NCI-H2227 (cell line): ENCODE measurements at regions not wholly inside any gene's neighbourhood (a gene's known extent, or its start where the extent isn't known, plus 50 kb on each side); places are given as distances from the start of the nearest gene placed in this dataset.

ENCODE experiments used
- DNase-seq: peaks from one replicate; lab custom pipeline; 2025; ENCODE audit not compliant: unreplicated experiment; lab: John Stamatoyannopoulos, UW

DNA sequence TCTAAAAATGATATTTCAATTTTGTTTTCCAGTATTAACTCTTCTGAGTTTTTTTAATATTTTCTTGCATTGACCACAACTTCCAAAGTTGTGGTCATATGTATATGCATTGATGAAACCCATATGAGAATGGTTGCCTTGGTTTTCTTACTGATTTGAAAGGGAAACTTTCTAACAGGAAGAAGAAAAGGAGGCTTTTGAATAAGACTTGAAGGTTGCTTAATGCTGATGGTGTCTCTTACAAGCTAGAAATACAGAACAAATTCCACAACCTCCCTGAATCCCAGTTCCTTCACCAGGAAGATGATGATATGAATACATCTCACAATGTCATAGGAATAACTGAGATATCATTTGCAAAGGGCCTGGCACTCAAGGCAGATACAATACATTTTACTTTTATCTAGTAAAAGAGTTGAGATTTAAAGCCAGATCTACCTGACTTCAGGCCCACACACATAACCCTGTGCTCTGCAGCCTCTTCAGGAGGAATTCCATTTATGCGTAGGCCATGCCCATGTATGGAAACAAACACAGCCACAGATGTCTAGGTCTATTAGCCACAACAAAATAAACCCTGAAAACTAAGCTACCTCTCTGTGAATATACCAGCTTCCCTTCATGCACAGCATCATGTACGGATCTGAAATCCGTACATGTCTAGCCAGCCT is 165.4 kb upstream of the PLEKHG7 start:
- DNase-seq: no peak

- DNase-seq: no peak
These were observed 166.8 kb upstream of the PLEKHG7 start for GRCh38 chr12:92535961-92536360.

DNA sequence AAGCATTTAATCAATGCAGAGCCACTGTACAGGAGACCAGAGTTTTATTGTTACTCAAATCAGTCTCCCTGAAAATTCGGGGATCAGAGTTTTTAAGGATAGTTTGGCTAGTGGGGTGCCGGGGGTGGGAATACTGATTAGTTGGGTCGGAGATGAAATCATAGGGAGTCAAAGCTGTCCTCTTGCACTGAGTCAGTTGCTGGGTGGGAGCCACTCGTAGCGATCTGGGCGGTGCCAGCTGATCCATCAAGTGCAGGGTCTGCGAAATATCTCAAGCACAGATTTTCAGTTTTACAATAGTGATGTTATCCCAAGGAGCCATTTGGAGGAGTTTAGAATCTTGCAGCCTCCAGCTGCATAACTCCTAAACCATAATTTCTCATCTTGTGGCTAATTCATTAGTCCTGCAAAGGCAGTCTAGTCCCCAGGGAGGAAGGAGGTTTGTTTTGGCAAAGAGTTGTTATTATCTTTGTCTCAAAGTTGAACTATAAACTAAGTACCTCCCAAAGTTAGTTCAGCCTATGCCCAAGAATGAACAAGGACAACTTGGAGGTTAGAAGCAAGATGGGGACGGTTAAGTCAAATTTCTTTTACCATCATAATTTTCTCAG is 169.4 kb upstream of the PLEKHG7 start:
- DNase-seq: no peak

DNA sequence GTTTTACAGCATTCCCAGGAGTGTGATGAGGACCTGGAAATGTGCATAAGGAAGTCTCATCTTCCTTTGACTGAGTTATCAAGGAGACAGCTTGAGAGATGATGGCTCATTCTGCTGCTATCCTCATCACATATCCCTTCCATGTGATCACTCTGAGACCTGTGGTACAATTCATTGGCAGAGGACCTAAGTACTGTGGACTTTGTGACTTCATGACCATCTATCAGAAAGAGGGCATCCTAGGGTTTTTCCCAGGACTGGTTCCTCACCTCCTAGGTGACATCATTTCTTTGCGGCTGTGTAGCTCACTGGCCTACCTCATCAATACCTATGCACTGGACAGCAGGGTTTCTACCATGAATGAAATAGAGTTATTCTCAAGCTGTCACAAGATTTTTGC is 172.1 kb upstream of the PLEKHG7 start:
- no peak for DNase-seq

- DNase-seq: no peak
These were observed 172.8 kb upstream of the PLEKHG7 start for GRCh38 chr12:92529944-92530343.

DNA sequence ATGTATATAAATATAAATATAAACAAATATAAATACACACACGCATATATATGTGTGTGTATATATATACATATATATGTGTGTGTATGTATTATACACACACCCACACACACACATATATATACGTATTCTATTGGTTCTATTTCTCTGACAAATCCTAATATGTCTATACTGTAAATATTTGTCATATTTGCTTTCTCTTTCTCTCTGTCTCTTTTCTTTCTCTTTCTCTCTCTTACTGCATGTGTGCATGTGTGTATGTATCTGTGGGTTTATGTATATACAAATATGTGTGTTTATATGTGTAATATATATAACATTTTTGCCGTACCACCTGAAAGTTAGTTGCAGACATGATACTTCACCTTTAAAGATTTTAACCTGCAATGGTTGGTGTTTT is 174.2 kb upstream of the PLEKHG7 start:
- DNase-seq: no peak

DNA sequence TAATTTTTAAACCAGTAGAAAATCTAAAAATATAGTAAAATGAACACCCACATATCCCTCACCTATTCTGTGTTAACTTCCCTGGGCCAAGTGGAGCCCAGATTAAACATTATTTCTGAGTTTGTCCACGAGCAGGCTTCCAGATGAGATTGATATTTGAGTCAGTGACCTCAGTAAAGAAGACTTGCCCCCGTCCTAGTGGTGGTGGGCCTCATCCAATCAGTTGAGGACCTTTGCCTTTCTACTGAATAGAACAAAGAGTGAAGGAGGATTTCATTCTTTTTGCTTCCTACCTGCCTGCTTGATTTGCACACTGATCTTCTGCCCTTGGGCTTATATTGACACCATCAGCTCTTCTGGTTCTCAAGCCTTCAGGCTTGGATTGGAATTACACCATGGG is 174.7 kb upstream of the PLEKHG7 start:
- DNase-seq: no peak

GRCh38 chr12:92524489-92524888 is 178.3 kb upstream of the PLEKHG7 start:
- no peak for DNase-seq

DNA sequence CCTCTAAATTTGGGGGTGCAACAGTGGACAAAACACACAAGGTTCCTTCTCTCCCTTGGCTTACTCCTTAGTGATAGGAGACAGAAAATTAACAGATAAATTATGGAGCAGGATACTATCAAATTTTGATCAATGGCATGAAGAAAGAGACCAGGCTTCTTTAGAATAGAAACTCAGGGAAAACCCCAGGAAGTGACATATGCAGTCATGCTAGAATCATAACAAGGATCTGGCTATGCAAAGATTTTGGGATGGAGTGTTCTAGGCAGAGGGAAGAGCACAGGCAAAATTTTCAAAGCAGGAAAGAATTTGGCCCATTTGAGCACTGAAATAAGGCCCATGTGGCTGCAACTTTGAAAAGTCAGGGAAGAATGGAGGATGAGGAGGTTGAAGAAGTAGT is 182.3 kb upstream of the PLEKHG7 start:
- no peak for DNase-seq

DNA sequence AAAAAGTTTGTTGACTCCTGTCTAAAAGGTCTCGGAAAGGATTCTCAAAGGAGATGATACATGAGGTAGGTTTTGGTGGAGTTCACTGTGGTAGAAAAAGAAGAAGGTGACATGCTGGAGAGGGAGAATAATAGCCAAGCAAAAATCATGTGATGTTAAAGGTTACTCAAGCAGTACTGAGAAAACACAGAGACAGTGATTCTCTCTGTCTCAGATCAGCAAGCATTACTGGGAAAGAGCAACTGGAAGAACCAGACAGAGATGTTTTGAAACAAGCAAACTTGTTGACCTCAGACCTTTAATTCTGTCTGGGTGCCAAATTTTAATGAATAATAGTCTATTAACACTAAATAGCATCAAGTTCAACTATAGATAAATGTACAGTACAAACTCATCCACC is 183.5 kb upstream of the PLEKHG7 start:
- no peak for DNase-seq

DNA sequence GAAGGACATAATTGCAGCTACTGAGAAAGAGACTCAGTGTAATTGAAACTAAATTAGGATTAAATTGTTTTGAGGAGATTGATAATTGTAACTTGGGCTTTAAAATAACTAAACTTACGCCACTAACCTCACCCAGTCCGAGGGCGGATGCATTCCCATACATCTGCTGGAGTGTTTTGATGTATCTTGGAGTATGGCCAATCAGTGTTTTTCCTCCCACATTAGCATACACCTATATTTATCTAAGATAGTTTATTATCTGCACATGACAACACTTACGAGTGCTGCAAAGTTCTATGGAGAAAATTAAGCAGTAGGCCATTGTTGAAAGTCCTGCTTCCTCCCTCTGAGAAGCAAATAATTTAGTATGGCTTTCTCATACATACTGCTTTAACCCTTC is 184.7 kb upstream of the PLEKHG7 start:
- no peak for DNase-seq

- no peak for DNase-seq
These were observed 186.6 kb upstream of the PLEKHG7 start for GRCh38 chr12:92516277-92516600.

DNA sequence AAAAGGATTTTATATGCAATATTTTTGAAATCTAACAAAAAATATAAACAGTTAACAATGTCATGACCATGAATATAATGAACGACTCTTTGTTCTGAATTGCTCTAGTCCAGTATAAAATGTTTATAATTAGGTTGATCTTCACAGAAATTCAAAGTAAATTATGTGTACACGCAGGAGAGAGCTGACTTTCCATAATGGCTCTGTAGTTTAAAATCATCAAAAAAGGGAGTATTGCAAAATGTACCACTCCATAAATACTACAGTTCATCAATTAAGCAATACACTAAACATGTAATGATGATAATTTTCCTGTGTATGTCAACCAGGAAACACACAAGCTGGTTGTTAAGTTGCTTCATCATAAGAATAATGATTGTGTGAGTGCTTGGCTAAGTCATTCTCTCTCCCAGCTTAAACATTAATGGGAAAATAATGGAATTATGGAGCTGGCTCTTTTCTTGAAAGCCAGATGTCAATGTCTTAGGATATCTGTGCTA is 189.5 kb upstream of the PLEKHG7 start:
- DNase-seq: no peak

DNA sequence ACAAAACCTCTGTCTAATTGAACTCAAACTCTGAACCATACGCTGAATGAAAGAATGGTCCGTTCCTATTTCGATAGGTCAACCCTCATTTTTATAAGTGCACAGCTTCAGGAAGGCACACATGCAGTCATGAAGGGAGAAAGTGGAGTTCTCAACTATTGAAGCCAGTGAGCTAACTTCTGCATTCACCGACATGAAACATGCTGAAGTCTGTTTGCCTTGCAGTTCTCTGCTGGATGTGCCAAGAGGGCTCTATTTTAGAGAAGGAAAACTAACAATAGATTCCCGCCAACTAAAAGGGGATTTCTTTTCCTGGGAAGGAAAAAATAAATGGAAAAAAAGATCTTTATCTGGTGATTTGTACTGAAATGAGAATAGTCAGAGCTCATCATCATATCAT is 191.0 kb upstream of the PLEKHG7 start:
- DNase-seq: no peak

- no peak for DNase-seq
These were observed 193.5 kb upstream of the PLEKHG7 start for GRCh38 chr12:92509156-92509738.

- no peak for DNase-seq
These were observed 195.9 kb upstream of the PLEKHG7 start for GRCh38 chr12:92506891-92507290.

GRCh38 chr12:92506460-92506859 is 196.3 kb upstream of the PLEKHG7 start:
- DNase-seq: peak; percentile 37

DNA sequence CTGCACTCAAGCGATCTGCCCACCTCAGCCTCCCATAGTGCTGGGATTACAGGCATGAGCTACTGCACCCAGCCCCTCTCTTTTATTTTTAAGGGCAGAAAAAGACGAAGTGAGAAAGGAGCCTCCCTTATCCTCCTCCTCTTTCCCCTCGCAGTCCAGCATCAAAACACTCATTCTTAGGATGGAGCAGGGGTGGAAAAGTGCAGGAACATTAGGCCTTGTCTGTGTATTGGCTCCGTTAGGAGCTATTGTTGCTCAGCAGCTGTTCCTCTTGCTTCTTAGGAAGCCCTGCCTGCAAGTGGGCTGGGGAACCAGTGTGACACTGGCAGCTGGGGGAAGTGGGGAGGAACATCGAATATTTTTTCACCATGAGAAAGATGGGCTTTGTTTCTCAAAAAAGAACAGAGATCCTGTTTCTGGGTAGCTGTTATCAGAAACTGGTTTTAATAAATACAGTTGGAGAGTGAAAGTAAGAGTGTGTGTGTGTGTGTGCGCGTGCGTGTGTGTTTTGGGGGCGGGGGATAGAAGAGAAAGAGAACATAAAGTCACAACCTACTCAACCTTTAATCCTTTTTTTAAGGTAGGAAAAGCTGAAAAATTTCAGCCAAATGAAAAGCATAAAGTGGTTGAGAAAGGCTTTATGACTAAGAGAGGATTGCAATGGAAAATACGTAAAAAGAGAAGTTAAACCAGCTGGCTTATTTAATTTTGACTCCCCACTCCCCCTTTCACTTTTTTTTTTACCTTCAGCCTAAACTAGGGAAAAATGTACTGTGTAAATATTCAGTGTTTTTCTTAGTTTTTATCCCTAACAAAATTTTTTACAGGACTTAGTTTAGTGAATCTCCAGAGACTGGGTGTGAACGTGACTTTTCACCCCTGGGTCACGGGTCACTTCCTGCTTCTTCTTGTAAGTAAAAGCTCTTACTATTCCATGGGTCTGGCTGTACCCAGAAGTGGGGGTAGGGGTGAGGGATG is 197.2 kb upstream of the PLEKHG7 start:
- peak; percentile 43 for DNase-seq

DNA sequence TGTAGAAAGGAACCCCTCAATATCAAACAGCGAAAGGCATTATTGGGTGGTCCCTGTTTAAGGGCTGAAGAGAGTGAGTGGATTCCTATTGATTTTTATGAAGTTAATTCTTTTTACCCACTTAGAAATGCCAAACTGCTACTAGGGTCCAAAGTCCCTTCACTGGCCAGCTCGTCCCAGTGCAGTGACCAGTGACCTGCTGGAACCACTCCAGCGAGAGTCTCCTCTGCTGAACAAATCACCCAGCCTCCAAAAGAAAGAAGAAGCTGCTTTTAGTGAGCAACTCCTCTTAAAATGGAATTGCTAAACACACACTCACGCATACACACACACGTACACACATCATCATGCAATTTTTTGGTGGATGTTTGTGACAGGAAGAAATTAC is 198.2 kb upstream of the PLEKHG7 start:
- no peak for DNase-seq

DNA sequence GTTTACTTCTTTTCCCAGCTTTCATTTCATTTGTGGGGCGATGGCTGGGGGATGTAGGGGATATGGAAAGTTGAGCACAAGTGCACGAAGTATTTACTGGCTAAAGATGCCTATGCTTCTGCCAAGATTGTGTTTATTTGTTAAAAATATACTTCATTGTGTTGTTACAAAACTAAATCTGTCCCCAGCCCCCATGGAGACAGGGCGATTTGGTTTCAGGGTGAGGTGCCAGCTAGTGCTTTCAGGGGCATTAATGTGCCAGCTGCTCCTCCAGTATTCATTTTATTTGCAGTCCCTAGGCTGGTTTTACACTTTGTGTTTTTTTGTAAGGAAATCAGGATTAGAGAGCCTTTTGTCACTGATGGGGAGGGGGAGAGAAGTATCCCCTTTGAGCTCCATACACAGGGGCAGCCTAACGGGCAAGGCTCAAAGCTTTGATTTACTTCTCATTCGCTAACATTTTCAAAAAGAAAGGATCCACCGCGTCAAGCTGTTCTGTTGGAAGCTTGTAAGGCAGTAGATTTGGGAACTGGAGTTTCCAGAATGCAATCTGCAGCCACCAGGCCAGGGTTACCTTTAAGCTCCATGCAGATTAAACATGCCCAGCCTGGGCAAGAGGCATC is 198.7 kb upstream of the PLEKHG7 start:
- DNase-seq: no peak
